Activated naive CD8-positive, alpha-beta T cell treated with anti-CD3 and anti-CD28 coated beads, Interleukin-2, amount 10 ng/mL, durations not matched to agents 7 days and 5 days (primary cell): ENCODE measurements at regions not wholly inside any gene's neighbourhood (a gene's known extent, or its start where the extent isn't known, plus 50 kb on each side); places are given as distances from the start of the nearest gene placed in this dataset.
"Not testable (repeated sequence)": the region's sequence is repeated elsewhere in the genome, so short reads cannot be mapped to it uniquely, and the experiment has no call there.

Experiments used
- ATAC-seq: fragments of 150-1000 bp; cut with Tn5 transposase; one replicate; pipeline ENCODE4 v1.10.0; 2021; ENCODE audit warnings: low read depth, moderate library complexity
- POLR2A ChIA-PET: fragments of 350-600 bp; sonication (Branson Sonifier 250); formaldehyde crosslinking; loops from one replicate; lab custom pipeline; 2021; ENCODE audit warnings: antibody characterized with exemption; lab: Charles Lee
- DNase-seq: peaks from one replicate; pipeline ENCODE4 v3.0.0; 2021
- H3K27ac Mint-ChIP-seq: one replicate; pipeline ENCODE4 v1.8.0; 2022; ENCODE audit warnings: mild to moderate bottlenecking, mixed read lengths
- H3K27me3 Mint-ChIP-seq: one replicate; pipeline ENCODE4 v1.8.0; 2022; ENCODE audit warnings: mild to moderate bottlenecking, moderate library complexity, mixed read lengths
- H3K36me3 Mint-ChIP-seq: one replicate; pipeline ENCODE4 v1.8.0; 2021; ENCODE audit warnings: mild to moderate bottlenecking, mixed read lengths
- H3K4me1 Mint-ChIP-seq: one replicate; pipeline ENCODE4 v1.8.0; 2021; ENCODE audit warnings: mixed read lengths
- H3K4me3 Mint-ChIP-seq: one replicate; pipeline ENCODE4 v1.8.0; 2022; ENCODE audit warnings: mild to moderate bottlenecking, moderate library complexity, mixed read lengths
- H3K9me3 Mint-ChIP-seq: one replicate; pipeline ENCODE4 v1.8.0; 2021; ENCODE audit warnings: mixed read lengths

DNA sequence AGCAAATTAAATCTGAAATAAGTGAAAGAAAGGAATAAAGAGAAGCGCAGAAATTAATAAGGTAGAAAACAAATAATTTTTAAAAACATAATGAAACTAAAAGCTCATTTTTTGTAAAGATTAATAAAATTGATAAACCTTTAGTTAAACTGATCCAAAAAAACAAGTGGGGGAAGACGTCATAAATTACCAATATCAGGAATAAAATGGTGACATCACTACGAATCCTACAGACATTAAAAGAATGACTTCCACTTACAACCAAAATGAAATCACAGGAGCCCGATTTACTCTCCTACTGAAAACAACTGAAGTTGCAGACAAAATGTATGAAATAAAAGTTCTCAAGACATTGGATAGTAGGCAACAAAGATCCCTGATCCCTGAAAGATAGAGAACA, 68.1 kb upstream of the IFFO2 start:
- Mint-ChIP-seq H3K4me1 (no peaks in the 10 kb centered on the region), H3K9me3 (no peaks in the 10 kb centered on the region), H3K27me3 (peaks cover 41% of the 10 kb centered on the region), H3K27ac (no peak overlapping the region), H3K36me3 (no peaks in the 10 kb centered on the region), H3K4me3 (no peak overlapping the region)
- ATAC-seq (no peak), DNase-seq (no peak)
- POLR2A ChIA-PET = interaction anchor here (0.6 kb wide), 1 partner anchor 25 kb away, joined by 3 read pairs; no protein-coding TSS in a partner anchor

DNA sequence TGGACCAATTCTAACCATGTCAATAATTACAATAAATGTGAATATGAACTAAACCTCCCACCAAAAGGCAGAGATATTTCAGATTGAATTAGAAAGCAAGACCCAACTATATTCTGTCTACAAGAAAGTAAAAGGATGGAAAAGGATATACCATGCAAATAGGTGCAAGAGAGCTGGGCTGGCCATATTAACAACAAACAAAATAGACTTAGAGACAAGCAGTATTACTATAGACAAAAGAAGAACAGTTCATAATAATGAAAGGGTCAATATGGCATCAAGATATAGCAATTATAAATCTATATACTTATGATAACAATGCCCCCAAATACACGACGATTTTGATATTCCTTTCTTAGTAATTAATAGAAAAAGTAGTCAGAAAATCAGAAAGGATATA, 67.3 kb upstream of the IFFO2 start:
- Mint-ChIP-seq H3K36me3 (no peaks in the 10 kb centered on the region), H3K9me3 (no peaks in the 10 kb centered on the region)

GRCh38 chr1:19021845-19022244, 65.4 kb upstream of the IFFO2 start:
- POLR2A ChIA-PET = no interaction called here
- no peak for DNase-seq
- no peak overlapping the region for H3K4me3 Mint-ChIP-seq
- peaks cover 44% of the 10 kb centered on the region for H3K27me3 Mint-ChIP-seq
- H3K9me3 Mint-ChIP-seq = no peaks in the 10 kb centered on the region
- H3K36me3 Mint-ChIP-seq = no peaks in the 10 kb centered on the region
- no peak overlapping the region for H3K27ac Mint-ChIP-seq
- H3K4me1 Mint-ChIP-seq = no peaks in the 10 kb centered on the region
- ATAC-seq = no peak

More for the DNA sequence above, 67.3 kb upstream of the IFFO2 start:
- Mint-ChIP-seq H3K27me3 (peaks cover 42% of the 10 kb centered on the region), H3K4me3 (no peak overlapping the region), H3K27ac (no peak overlapping the region), H3K4me1 (no peaks in the 10 kb centered on the region)
- POLR2A ChIA-PET = no interaction called here
- no peak for ATAC-seq
- no peak for DNase-seq

- ATAC-seq, H3K27ac Mint-ChIP-seq, H3K4me1 Mint-ChIP-seq, DNase-seq, POLR2A ChIA-PET, H3K9me3 Mint-ChIP-seq, H3K4me3 Mint-ChIP-seq, H3K36me3 Mint-ChIP-seq: not testable (repeated sequence)
- peaks cover 40% of the 10 kb centered on the region for H3K27me3 Mint-ChIP-seq
These were observed 62.8 kb upstream of the IFFO2 start for GRCh38 chr1:19019288-19019687.

DNA sequence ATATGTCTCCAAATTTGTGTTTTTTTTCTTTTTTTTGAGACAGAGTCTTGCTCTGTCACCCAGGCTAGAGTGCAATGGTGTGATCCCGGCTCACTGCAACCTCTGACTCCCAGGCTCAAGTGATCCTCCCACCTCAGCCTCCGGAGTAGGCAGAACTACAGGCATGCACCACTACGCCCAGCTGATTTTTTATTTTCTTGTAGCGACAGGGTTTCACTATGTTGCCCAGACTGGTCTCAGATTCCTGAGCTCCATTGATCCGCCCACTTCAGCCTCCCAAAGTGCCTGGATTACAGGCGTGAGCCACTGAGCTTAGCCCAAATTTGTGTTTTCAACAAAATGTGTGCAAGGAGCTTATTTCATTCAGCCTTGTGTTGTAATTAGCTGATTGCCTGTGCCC, 59.0 kb upstream of the IFFO2 start:
- no peak overlapping the region for H3K27ac Mint-ChIP-seq
- peaks cover 19% of the 10 kb centered on the region for H3K27me3 Mint-ChIP-seq
- no peaks in the 10 kb centered on the region for H3K36me3 Mint-ChIP-seq
- DNase-seq (no peak), ATAC-seq (no peak)
- POLR2A ChIA-PET = no interaction called here
- no peaks in the 10 kb centered on the region for H3K9me3 Mint-ChIP-seq
- no peak overlapping the region for H3K4me3 Mint-ChIP-seq
- H3K4me1 Mint-ChIP-seq = peaks cover 13% of the 10 kb centered on the region

DNA sequence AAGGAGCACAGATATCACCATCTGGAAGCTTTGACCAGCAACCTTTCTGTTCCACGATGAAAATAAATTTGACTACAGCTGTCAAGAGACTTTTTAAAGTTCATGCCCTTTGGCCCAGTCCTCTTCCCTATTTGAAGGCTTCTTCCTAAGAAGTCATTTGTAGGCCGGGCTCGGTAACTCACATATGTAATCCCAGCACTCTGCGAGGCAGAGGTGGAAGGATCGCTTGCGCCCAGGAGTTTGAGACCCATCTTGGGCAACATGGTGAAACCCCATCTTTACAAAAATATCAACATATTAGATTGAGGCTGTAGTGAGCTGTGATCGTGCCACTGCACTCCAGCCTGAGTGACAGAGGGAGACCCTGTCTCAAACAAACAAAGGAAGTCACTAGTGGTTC, 58.3 kb upstream of the IFFO2 start:
- Mint-ChIP-seq H3K4me3 (no peak overlapping the region), H3K9me3 (no peaks in the 10 kb centered on the region), H3K36me3 (no peaks in the 10 kb centered on the region), H3K4me1 (peaks cover 20% of the 10 kb centered on the region), H3K27me3 (peaks cover 17% of the 10 kb centered on the region), H3K27ac (no peak overlapping the region)
- POLR2A ChIA-PET = no interaction called here
- DNase-seq (no peak), ATAC-seq (no peak)

- Mint-ChIP-seq H3K9me3 (no peaks in the 10 kb centered on the region), H3K27ac (no peak overlapping the region), H3K36me3 (no peaks in the 10 kb centered on the region), H3K27me3 (peaks cover 16% of the 10 kb centered on the region), H3K4me3 (no peak overlapping the region), H3K4me1 (peaks cover 23% of the 10 kb centered on the region)
- POLR2A ChIA-PET = no interaction called here
- no peak for DNase-seq
- ATAC-seq = no peak
These were observed 57.5 kb upstream of the IFFO2 start for GRCh38 chr1:19013826-19014548.

- Mint-ChIP-seq H3K4me3 (no peak overlapping the region), H3K27ac (no peak overlapping the region), H3K36me3 (no peaks in the 10 kb centered on the region), H3K27me3 (peaks cover 4% of the 10 kb centered on the region), H3K9me3 (no peaks in the 10 kb centered on the region), H3K4me1 (peaks cover 23% of the 10 kb centered on the region)
- POLR2A ChIA-PET = interaction anchor here (1.1 kb wide), 1 partner anchor 85 kb away, joined by 4 read pairs; no protein-coding TSS in a partner anchor
- ATAC-seq (no peak), DNase-seq (no peak)
These were observed 55.4 kb upstream of the IFFO2 start for GRCh38 chr1:19011845-19012231.

GRCh38 chr1:19010995-19011844, 54.7 kb upstream of the IFFO2 start:
- ATAC-seq = peak; percentile 98
- Mint-ChIP-seq H3K36me3 (no peaks in the 10 kb centered on the region), H3K4me3 (peak overlapping the region; percentile 43), H3K27ac (peak overlapping the region; percentile 9), H3K27me3 (peaks cover 6% of the 10 kb centered on the region), H3K9me3 (no peaks in the 10 kb centered on the region), H3K4me1 (peaks cover 23% of the 10 kb centered on the region)
- POLR2A ChIA-PET = interaction anchor here (0.6 to 1.1 kb wide), 2 partner anchors 85 to 112 kb away, joined by 4 to 7 read pairs; no protein-coding TSS in a partner anchor
- peak; percentile 65 for DNase-seq

GRCh38 chr1:19010503-19010902, 54.0 kb upstream of the IFFO2 start:
- Mint-ChIP-seq H3K4me1 (peaks cover 28% of the 10 kb centered on the region), H3K27ac (peak overlapping the region; percentile 9), H3K4me3 (peak overlapping the region; percentile 9), H3K27me3 (peaks cover 11% of the 10 kb centered on the region), H3K9me3 (no peaks in the 10 kb centered on the region), H3K36me3 (no peaks in the 10 kb centered on the region)
- ATAC-seq = no peak
- no peak for DNase-seq
- POLR2A ChIA-PET = interaction anchor here (0.6 kb wide), 1 partner anchor 113 kb away, joined by 7 read pairs; no protein-coding TSS in a partner anchor

DNA sequence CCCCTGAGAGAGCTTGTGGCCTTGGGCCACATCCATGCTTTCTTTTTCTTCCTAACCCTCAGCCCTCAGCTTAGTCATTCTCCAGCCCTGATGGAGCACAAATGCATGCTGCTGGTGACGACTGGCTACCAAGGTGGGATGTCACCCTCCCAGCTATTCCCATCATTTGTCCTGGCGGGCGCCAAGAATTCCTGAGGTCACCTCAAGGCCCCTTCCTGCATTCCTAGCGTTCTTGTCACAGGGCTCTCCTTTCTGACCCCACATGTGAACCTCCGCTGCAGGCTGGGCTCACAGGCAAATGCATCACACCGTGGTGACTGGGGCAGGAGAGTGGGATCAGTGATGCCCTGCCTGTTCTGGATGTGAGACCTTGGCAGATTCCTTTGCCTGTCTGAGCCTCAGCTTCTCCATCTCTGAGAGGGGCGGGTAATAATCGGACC, 53.4 kb upstream of the IFFO2 start:
- Mint-ChIP-seq H3K27ac (no peak overlapping the region), H3K36me3 (no peaks in the 10 kb centered on the region), H3K9me3 (no peaks in the 10 kb centered on the region), H3K27me3 (peaks cover 15% of the 10 kb centered on the region), H3K4me1 (peaks cover 28% of the 10 kb centered on the region), H3K4me3 (no peak overlapping the region)
- ATAC-seq (no peak), DNase-seq (no peak)
- POLR2A ChIA-PET = no interaction called here

GRCh38 chr1:19009126-19009881, 52.8 kb upstream of the IFFO2 start:
- Mint-ChIP-seq H3K4me1 (peaks cover 28% of the 10 kb centered on the region), H3K9me3 (no peaks in the 10 kb centered on the region), H3K4me3 (no peak overlapping the region), H3K36me3 (no peaks in the 10 kb centered on the region), H3K27me3 (peaks cover 20% of the 10 kb centered on the region), H3K27ac (peak overlapping the region; percentile 46)
- POLR2A ChIA-PET = no interaction called here
- ATAC-seq = no peak
- no peak for DNase-seq
